ENCODE measurements at regions not wholly inside any gene's neighbourhood (a gene's known extent, or its start where the extent isn't known, plus 50 kb on each side); places are given as distances from the start of the nearest gene placed in this dataset.

DNA sequence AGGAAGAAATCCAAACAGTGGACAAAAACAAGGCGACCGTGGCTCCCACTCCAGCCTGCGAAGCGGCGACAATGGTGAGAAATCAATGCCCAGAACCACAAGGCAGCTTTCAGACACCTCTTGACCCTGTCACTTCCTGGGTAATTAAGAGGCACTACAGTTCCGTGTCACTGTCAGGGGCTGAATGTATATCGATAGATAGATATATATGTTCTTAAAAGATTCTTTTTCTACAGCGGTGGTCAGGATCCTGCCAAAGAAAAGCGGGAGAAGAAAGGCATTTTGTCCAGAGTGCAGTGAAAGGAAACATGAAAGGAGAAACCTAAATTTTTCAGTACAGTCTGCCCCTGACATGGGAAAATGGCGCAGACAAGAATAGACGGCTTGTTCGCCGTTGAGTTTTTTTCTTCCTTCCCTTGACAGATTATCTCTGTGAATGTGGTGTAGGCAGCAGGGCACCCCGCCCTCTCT lies 56.2 kb upstream of the HES1 start:
- H3K27ac ChIP-seq (ENCODE audit: low read depth, low read length), result no peak overlapping the region
- no peaks in the 10 kb centered on the region; the same call in 1 of the 2 replicates for H3K27me3 ChIP-seq (ENCODE audit: control insufficient read depth, insufficient read depth, low read length)
- H3K4me1 ChIP-seq (ENCODE audit: control insufficient read depth, insufficient read depth, low read length), result peaks cover 22% of the 10 kb centered on the region; the same call in 1 of the 2 replicates
- H3K4me3 ChIP-seq (ENCODE audit: low read depth, low read length), result no peak overlapping the region
- no peaks in the 10 kb centered on the region for H3K36me3 ChIP-seq (ENCODE audit: control insufficient read depth, insufficient read depth, low read length)
- no peak overlapping the region for H3K9ac ChIP-seq (ENCODE audit: low read length)
- H3K9me3 ChIP-seq (ENCODE audit: control insufficient read depth, insufficient read depth, low read depth, low read length), result no peaks in the 10 kb centered on the region

DNA sequence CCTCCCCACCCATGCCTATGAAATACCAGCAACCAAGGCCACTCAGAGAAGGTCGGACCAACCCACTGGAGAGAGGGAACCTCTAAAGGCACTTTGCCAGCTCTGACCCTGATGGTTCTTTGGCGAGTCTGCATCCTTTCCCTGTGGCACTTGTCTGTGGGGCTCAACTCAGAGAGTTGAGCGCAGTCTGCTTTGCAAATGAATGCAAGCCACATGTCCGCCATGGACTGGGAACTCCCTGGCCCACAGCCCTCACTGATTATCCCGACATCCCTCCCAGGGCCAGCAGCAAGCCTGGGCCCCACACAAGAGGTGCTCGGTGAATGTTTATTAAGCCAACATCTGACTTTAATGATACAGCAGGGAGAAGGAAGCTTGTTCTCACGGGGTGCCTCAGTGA lies 55.5 kb upstream of the HES1 start:
- Histone ChIP-seq H3K4me3 (ENCODE audit: low read depth, low read length) (no peak overlapping the region), H3K9me3 (ENCODE audit: control insufficient read depth, insufficient read depth, low read depth, low read length) (no peaks in the 10 kb centered on the region), H3K9ac (ENCODE audit: low read length) (no peak overlapping the region), H3K36me3 (ENCODE audit: control insufficient read depth, insufficient read depth, low read length) (no peaks in the 10 kb centered on the region), H3K4me1 (ENCODE audit: control insufficient read depth, insufficient read depth, low read length) (peaks cover 22% of the 10 kb centered on the region; the same call in 1 of the 2 replicates), H3K27me3 (ENCODE audit: control insufficient read depth, insufficient read depth, low read length) (peaks cover 3% of the 10 kb centered on the region; the same call in 1 of the 2 replicates), H3K27ac (ENCODE audit: low read depth, low read length) (no peak overlapping the region)

DNA sequence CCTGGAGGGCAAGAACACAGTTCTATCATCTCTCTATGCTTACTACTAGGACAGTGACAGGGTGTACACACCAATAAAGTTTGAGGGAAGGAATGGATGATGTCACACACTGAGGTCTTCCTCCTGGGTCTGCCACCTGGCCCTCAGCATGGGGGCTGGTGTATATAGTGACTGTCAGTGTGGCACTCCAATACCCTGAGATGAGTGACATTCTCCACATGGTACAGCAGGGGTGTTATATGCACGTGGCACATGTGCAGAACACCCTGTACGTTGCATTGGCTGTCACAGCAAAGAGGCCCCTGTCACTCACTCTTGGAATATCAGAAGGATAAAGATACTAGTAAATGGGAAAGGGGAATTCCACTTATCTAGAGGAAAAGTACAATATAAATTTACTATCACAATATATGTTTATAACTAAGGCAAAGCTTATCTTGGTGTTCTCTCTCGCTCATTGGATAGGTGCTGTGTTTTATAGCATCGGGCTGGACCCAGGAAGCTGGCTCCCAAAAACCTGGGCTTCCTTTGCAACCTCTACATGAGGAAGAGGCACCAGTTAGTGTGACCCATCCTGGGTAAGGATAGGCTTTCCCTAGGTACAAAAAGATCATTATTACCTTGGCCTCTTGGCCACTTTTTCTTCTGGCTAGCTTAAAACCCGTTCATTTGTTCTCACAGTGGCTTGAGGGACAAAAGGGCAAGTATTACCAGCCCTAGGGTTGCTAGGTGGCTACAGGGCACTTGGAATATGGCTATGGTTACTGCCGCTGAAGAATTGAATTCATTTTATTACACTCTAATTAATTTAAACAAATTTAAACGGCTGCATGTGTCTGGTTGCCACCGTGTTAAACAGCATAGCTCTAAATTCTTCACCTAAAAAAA lies 54.8 kb upstream of the HES1 start:
- no peaks in the 10 kb centered on the region for H3K9me3 ChIP-seq (ENCODE audit: control insufficient read depth, insufficient read depth, low read depth, low read length)
- H3K4me3 ChIP-seq (ENCODE audit: low read depth, low read length), result no peak overlapping the region
- H3K4me1 ChIP-seq (ENCODE audit: control insufficient read depth, insufficient read depth, low read length), result peaks cover 24% of the 10 kb centered on the region
- H3K9ac ChIP-seq (ENCODE audit: low read length), result no peak overlapping the region
- H3K36me3 ChIP-seq (ENCODE audit: control insufficient read depth, insufficient read depth, low read length), result no peaks in the 10 kb centered on the region
- no peak overlapping the region for H3K27ac ChIP-seq (ENCODE audit: low read depth, low read length)
- peaks cover 3% of the 10 kb centered on the region; the same call in 1 of the 2 replicates for H3K27me3 ChIP-seq (ENCODE audit: control insufficient read depth, insufficient read depth, low read length)

DNA sequence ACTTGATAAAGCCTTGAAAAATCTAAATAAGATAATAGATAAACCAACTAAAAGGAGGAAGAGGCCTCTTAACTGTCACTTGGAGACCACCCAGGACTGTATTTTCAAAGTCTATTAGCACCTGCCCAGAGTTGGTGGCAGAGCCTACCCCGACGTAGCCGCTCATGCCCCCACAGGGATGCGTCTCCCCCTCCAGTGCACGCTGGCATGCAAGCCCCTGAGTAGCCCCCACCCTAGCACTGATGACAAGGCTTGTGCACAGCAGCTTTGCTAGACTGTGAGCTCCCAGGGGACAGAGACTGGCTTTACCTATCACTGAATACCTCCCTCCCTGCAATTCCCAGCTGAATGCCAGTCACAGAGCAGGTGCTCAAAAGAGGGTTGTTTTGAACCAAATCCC lies 54.1 kb upstream of the HES1 start:
- H3K4me1 ChIP-seq (ENCODE audit: control insufficient read depth, insufficient read depth, low read length), result peaks cover 31% of the 10 kb centered on the region

DNA sequence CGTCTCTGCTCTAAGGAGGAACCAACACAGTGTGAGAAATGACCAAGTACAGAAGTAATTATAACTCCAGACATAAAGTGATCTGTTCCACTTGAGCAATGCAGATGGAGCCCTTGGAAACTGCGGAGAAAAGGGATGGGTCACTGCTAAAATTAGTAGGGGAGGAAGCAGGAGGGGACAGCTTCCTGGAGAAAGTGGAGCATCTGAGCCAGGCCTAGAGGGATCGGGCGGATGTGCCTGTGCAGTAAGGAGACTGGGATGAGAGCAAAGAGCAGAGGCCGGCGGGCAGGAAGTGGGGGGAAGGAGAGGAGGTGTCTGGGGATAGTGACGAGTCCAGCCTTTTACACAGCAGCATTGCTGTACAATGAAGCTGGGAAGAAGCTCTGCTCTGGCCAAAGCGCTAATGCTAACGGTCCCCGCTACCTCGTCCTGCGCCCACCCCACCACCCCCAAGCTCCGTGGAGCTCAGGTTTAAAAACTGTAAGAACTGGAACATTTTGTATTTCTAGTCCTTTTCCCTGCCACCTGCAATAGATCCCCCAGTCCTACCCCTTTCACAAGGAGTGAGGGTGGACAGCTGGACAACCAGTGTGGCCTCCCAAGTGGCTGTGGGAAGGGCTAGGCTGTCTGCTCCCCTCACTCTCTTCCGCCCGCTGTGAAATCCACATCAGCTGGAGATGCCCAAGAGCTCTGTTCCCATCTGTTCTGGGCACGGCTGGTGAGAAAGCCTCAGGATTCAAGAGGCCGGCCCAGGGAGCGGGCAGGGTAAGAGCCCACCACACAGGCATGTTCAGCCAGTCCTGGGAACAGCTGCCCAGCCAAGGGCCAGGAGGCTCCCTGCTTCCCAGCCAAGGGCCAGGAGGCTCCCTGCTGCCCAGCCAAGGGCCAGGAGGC lies 53.0 kb upstream of the HES1 start:
- H3K27ac ChIP-seq (ENCODE audit: low read depth, low read length), result no peak overlapping the region
- H3K4me3 ChIP-seq (ENCODE audit: low read depth, low read length), result no peak overlapping the region
- no peak overlapping the region for H3K9ac ChIP-seq (ENCODE audit: low read length)
- H3K4me1 ChIP-seq (ENCODE audit: control insufficient read depth, insufficient read depth, low read length), result peaks cover 42% of the 10 kb centered on the region
- no peaks in the 10 kb centered on the region for H3K9me3 ChIP-seq (ENCODE audit: control insufficient read depth, insufficient read depth, low read depth, low read length)
- no peaks in the 10 kb centered on the region for H3K36me3 ChIP-seq (ENCODE audit: control insufficient read depth, insufficient read depth, low read length)
- H3K27me3 ChIP-seq (ENCODE audit: control insufficient read depth, insufficient read depth, low read length), result peaks cover 3% of the 10 kb centered on the region

More for the DNA sequence above, 54.1 kb upstream of the HES1 start:
- no peak overlapping the region for H3K9ac ChIP-seq (ENCODE audit: low read length)
- H3K27ac ChIP-seq (ENCODE audit: low read depth, low read length), result no peak overlapping the region
- no peak overlapping the region for H3K4me3 ChIP-seq (ENCODE audit: low read depth, low read length)
- no peaks in the 10 kb centered on the region for H3K9me3 ChIP-seq (ENCODE audit: control insufficient read depth, insufficient read depth, low read depth, low read length)
- no peaks in the 10 kb centered on the region for H3K36me3 ChIP-seq (ENCODE audit: control insufficient read depth, insufficient read depth, low read length)
- peaks cover 3% of the 10 kb centered on the region; the same call in 1 of the 2 replicates for H3K27me3 ChIP-seq (ENCODE audit: control insufficient read depth, insufficient read depth, low read length)

DNA sequence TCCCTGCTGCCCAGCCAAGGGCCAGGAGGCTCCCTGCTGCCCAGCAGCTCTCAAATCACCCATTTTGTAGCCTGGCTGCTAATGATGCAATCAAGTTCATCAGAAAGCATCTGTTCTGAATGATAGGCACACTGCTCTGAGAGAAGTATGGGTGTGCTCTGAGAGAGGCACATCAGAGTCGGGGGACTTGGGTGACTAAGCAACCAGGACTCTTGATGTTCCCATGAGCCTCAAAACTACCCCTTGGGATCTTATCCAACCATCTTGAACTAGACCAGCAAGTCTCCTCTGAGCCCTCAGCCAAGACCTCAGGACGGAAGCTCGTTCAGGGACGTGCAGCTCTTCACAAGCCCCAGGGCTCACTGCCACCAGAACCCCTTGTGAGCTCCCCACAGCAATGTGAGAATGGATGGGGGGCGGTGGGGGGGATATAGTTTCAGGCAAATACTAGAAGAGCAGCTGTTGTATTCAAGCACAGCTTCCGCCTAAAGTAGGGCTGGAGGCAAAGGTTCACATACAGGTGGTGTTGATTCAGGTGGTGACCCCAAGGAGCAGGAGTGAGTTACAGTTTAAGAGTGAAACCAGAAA lies 52.2 kb upstream of the HES1 start:
- no peak overlapping the region for H3K9ac ChIP-seq (ENCODE audit: low read length)
- H3K27me3 ChIP-seq (ENCODE audit: control insufficient read depth, insufficient read depth, low read length), result peaks cover 3% of the 10 kb centered on the region
- H3K4me3 ChIP-seq (ENCODE audit: low read depth, low read length), result no peak overlapping the region
- no peaks in the 10 kb centered on the region for H3K36me3 ChIP-seq (ENCODE audit: control insufficient read depth, insufficient read depth, low read length)
- H3K4me1 ChIP-seq (ENCODE audit: control insufficient read depth, insufficient read depth, low read length), result peaks cover 42% of the 10 kb centered on the region
- no peak overlapping the region for H3K27ac ChIP-seq (ENCODE audit: low read depth, low read length)
- no peaks in the 10 kb centered on the region for H3K9me3 ChIP-seq (ENCODE audit: control insufficient read depth, insufficient read depth, low read depth, low read length)

DNA sequence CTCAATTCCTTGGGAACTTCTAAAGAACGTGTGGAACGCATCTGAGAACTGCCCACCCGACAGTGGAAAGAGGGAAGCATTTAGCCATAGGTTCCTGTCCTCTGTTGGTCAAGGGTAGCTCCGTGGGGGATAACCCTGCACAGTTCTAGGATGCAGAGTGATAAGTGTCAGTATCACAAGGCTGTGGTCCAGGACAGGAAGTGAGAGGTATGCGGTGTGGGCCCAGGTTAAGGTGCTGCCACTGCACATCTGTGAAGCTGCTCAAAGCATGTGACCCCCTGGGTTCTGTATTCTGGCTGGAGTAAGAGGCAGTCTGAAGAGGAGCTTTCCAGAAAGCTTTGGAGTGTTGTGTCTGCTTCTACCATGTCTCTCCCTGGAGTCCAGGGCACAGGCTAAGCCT lies 51.7 kb upstream of the HES1 start:
- H3K27ac ChIP-seq (ENCODE audit: low read depth, low read length), result no peak overlapping the region
- H3K9ac ChIP-seq (ENCODE audit: low read length), result no peak overlapping the region
- peaks cover 44% of the 10 kb centered on the region for H3K4me1 ChIP-seq (ENCODE audit: control insufficient read depth, insufficient read depth, low read length)
- no peaks in the 10 kb centered on the region for H3K36me3 ChIP-seq (ENCODE audit: control insufficient read depth, insufficient read depth, low read length)
- H3K9me3 ChIP-seq (ENCODE audit: control insufficient read depth, insufficient read depth, low read depth, low read length), result no peaks in the 10 kb centered on the region
- H3K4me3 ChIP-seq (ENCODE audit: low read depth, low read length), result no peak overlapping the region
- H3K27me3 ChIP-seq (ENCODE audit: control insufficient read depth, insufficient read depth, low read length), result peaks cover 3% of the 10 kb centered on the region
